ENCODE measurements at regions not wholly inside any gene's neighbourhood (a gene's known extent, or its start where the extent isn't known, plus 50 kb on each side); places are given as distances from the start of the nearest gene placed in this dataset.
"Not testable (repeated sequence)": the region's sequence is repeated elsewhere in the genome, so short reads cannot be mapped to it uniquely, and the experiment has no call there.

- peak; percentile 21 for DNase-seq (ENCODE audit: low read depth, low spot score)
Observed at GRCh38 chr5:12660279-12661107, 756.2 kb upstream of the CTNND2 start.

GRCh38 chr5:12659686-12660085 lies 755.4 kb upstream of the CTNND2 start:
- DNase-seq (ENCODE audit: low read depth, low spot score): no peak

GRCh38 chr5:12658871-12659446 lies 754.7 kb upstream of the CTNND2 start:
- DNase-seq (ENCODE audit: low read depth, low spot score): no peak

- DNase-seq (ENCODE audit: low read depth, low spot score): not testable (repeated sequence)
Observed at GRCh38 chr5:12657914-12658474, 753.7 kb upstream of the CTNND2 start.

GRCh38 chr5:12655675-12656074 lies 751.4 kb upstream of the CTNND2 start:
- DNase-seq (ENCODE audit: low read depth, low spot score): no peak

GRCh38 chr5:12652201-12652600 lies 748.0 kb upstream of the CTNND2 start:
- DNase-seq (ENCODE audit: low read depth, low spot score): no peak

GRCh38 chr5:12648558-12648957 lies 744.3 kb upstream of the CTNND2 start:
- DNase-seq (ENCODE audit: low read depth, low spot score): no peak

GRCh38 chr5:12647613-12648012 lies 743.4 kb upstream of the CTNND2 start:
- no peak for DNase-seq (ENCODE audit: low read depth, low spot score)

- no peak for DNase-seq (ENCODE audit: low read depth, low spot score)
Observed at GRCh38 chr5:12645582-12645981, 741.3 kb upstream of the CTNND2 start.

GRCh38 chr5:12636209-12636608 lies 732.0 kb upstream of the CTNND2 start:
- no peak for DNase-seq (ENCODE audit: low read depth, low spot score)

- DNase-seq (ENCODE audit: low read depth, low spot score): no peak
Observed at GRCh38 chr5:12626556-12626955, 722.3 kb upstream of the CTNND2 start.

GRCh38 chr5:12625667-12626263 lies 721.5 kb upstream of the CTNND2 start:
- no peak for DNase-seq (ENCODE audit: low read depth, low spot score)

GRCh38 chr5:12624776-12625560 lies 720.7 kb upstream of the CTNND2 start:
- peak; percentile 11 for DNase-seq (ENCODE audit: low read depth, low spot score)

- DNase-seq (ENCODE audit: low read depth, low spot score): peak; percentile 14
Observed at GRCh38 chr5:12623408-12623807, 719.2 kb upstream of the CTNND2 start.

- no peak for DNase-seq (ENCODE audit: low read depth, low spot score)
Observed at GRCh38 chr5:12616093-12616492, 711.8 kb upstream of the CTNND2 start.

GRCh38 chr5:12615141-12615820 lies 711.0 kb upstream of the CTNND2 start:
- no peak for DNase-seq (ENCODE audit: low read depth, low spot score)

GRCh38 chr5:12614608-12615007 lies 710.4 kb upstream of the CTNND2 start:
- no peak for DNase-seq (ENCODE audit: low read depth, low spot score)

- no peak for DNase-seq (ENCODE audit: low read depth, low spot score)
Observed at GRCh38 chr5:12611132-12611531, 706.9 kb upstream of the CTNND2 start.

GRCh38 chr5:12607817-12608216 lies 703.6 kb upstream of the CTNND2 start:
- not testable (repeated sequence) for DNase-seq (ENCODE audit: low read depth, low spot score)

- DNase-seq (ENCODE audit: low read depth, low spot score): no peak
Observed at GRCh38 chr5:12592228-12592627, 688.0 kb upstream of the CTNND2 start.

- DNase-seq (ENCODE audit: low read depth, low spot score): no peak
Observed at GRCh38 chr5:12586406-12586805, 682.2 kb upstream of the CTNND2 start.
